ENCODE measurements at regions not wholly inside any gene's neighbourhood (a gene's known extent, or its start where the extent isn't known, plus 50 kb on each side); places are given as distances from the start of the nearest gene placed in this dataset.
"Not testable (repeated sequence)": the region's sequence is repeated elsewhere in the genome, so short reads cannot be mapped to it uniquely, and the experiment has no call there.

- Mint-ChIP-seq H3K4me1 (no peaks in the 10 kb centered on the region), H3K4me3 (no peak overlapping the region), H3K9me3 (peaks cover 0 to 3% (median 2%) of the 10 kb centered on the region in 3 donors), H3K36me3 (no peaks in the 10 kb centered on the region), H3K27me3 (no peaks in the 10 kb centered on the region), H3K27ac (peak overlapping the region in 1 of 3 donors; percentile 35)
Measured at GRCh38 chr14:46487582-46488350, 163.8 kb downstream of the RPL10L start.

GRCh38 chr14:46482200-46482599 lies 169.4 kb downstream of the RPL10L start:
- Mint-ChIP-seq H3K27ac (no peak overlapping the region), H3K36me3 (no peaks in the 10 kb centered on the region), H3K27me3 (no peaks in the 10 kb centered on the region), H3K9me3 (peaks cover 1 to 14% (median 3%) of the 10 kb centered on the region in 3 donors), H3K4me3 (no peak overlapping the region), H3K4me1 (no peaks in the 10 kb centered on the region)

- no peaks in the 10 kb centered on the region for H3K27me3 Mint-ChIP-seq
- H3K4me3 Mint-ChIP-seq: no peak overlapping the region
- H3K36me3 Mint-ChIP-seq: no peaks in the 10 kb centered on the region
- peaks cover 1 to 15% (median 3%) of the 10 kb centered on the region in 3 donors for H3K9me3 Mint-ChIP-seq
- no peaks in the 10 kb centered on the region for H3K4me1 Mint-ChIP-seq
- H3K27ac Mint-ChIP-seq: no peak overlapping the region
Measured at GRCh38 chr14:46480817-46481216, 170.8 kb downstream of the RPL10L start.

- H3K4me1 Mint-ChIP-seq: no peaks in the 10 kb centered on the region
- H3K4me3 Mint-ChIP-seq: no peak overlapping the region
- H3K9me3 Mint-ChIP-seq: peaks cover 0 to 2% (median 0%) of the 10 kb centered on the region in 3 donors
- H3K27me3 Mint-ChIP-seq: no peaks in the 10 kb centered on the region
- no peaks in the 10 kb centered on the region for H3K36me3 Mint-ChIP-seq
- no peak overlapping the region for H3K27ac Mint-ChIP-seq
Measured at GRCh38 chr14:46472261-46472660, 179.3 kb downstream of the RPL10L start.

GRCh38 chr14:46464341-46464740 lies 187.2 kb downstream of the RPL10L start:
- no peaks in the 10 kb centered on the region for H3K4me1 Mint-ChIP-seq
- no peak overlapping the region for H3K27ac Mint-ChIP-seq
- H3K27me3 Mint-ChIP-seq: no peaks in the 10 kb centered on the region
- H3K9me3 Mint-ChIP-seq: peaks cover 3 to 18% (median 6%) of the 10 kb centered on the region in 3 donors
- no peak overlapping the region for H3K4me3 Mint-ChIP-seq
- no peaks in the 10 kb centered on the region for H3K36me3 Mint-ChIP-seq

- Mint-ChIP-seq H3K27ac (no peak overlapping the region), H3K36me3 (no peaks in the 10 kb centered on the region), H3K4me1 (no peaks in the 10 kb centered on the region), H3K4me3 (no peak overlapping the region), H3K9me3 (no peaks in the 10 kb centered on the region), H3K27me3 (no peaks in the 10 kb centered on the region)
Measured at GRCh38 chr14:46451800-46452199, 199.8 kb downstream of the RPL10L start.

GRCh38 chr14:46444666-46445065 lies 206.9 kb downstream of the RPL10L start:
- no peaks in the 10 kb centered on the region for H3K36me3 Mint-ChIP-seq
- peaks cover 11 to 15% (median 13%) of the 10 kb centered on the region in 3 donors for H3K9me3 Mint-ChIP-seq
- H3K27ac Mint-ChIP-seq: no peak overlapping the region
- no peak overlapping the region for H3K4me3 Mint-ChIP-seq
- H3K4me1 Mint-ChIP-seq: no peaks in the 10 kb centered on the region
- H3K27me3 Mint-ChIP-seq: no peaks in the 10 kb centered on the region

GRCh38 chr14:46433381-46433780 lies 218.2 kb downstream of the RPL10L start:
- Mint-ChIP-seq H3K27me3 (no peaks in the 10 kb centered on the region), H3K36me3 (no peaks in the 10 kb centered on the region), H3K4me3 (no peak overlapping the region), H3K9me3 (peaks cover 1 to 4% (median 2%) of the 10 kb centered on the region in 3 donors), H3K27ac (no peak overlapping the region), H3K4me1 (no peaks in the 10 kb centered on the region)

GRCh38 chr14:46432516-46432915 lies 219.1 kb downstream of the RPL10L start:
- Mint-ChIP-seq H3K4me3 (no peak overlapping the region), H3K36me3 (no peaks in the 10 kb centered on the region), H3K9me3 (peaks cover 0 to 4% (median 0%) of the 10 kb centered on the region in 3 donors), H3K4me1 (no peaks in the 10 kb centered on the region), H3K27me3 (no peaks in the 10 kb centered on the region), H3K27ac (no peak overlapping the region)

- no peak overlapping the region for H3K4me3 Mint-ChIP-seq
- no peaks in the 10 kb centered on the region for H3K4me1 Mint-ChIP-seq
- no peak overlapping the region for H3K27ac Mint-ChIP-seq
- peaks cover 8 to 15% (median 11%) of the 10 kb centered on the region in 3 donors for H3K9me3 Mint-ChIP-seq
- H3K27me3 Mint-ChIP-seq: no peaks in the 10 kb centered on the region
- H3K36me3 Mint-ChIP-seq: no peaks in the 10 kb centered on the region
Measured at GRCh38 chr14:46417066-46417465, 234.5 kb downstream of the RPL10L start.

- no peaks in the 10 kb centered on the region for H3K36me3 Mint-ChIP-seq
- H3K9me3 Mint-ChIP-seq: peaks cover 0 to 3% (median 0%) of the 10 kb centered on the region in 3 donors
- H3K27ac Mint-ChIP-seq: no peak overlapping the region
- no peak overlapping the region for H3K4me3 Mint-ChIP-seq
- H3K4me1 Mint-ChIP-seq: no peaks in the 10 kb centered on the region
- no peaks in the 10 kb centered on the region for H3K27me3 Mint-ChIP-seq
Measured at GRCh38 chr14:46404865-46405811, 246.4 kb downstream of the RPL10L start.

- H3K4me3 Mint-ChIP-seq, H3K9me3 Mint-ChIP-seq, H3K36me3 Mint-ChIP-seq, H3K27me3 Mint-ChIP-seq, H3K4me1 Mint-ChIP-seq, H3K27ac Mint-ChIP-seq: not testable (repeated sequence)
Measured at GRCh38 chr14:46402001-46402690, 249.4 kb downstream of the RPL10L start.

GRCh38 chr14:46401066-46401465 lies 250.5 kb downstream of the RPL10L start:
- H3K27me3 Mint-ChIP-seq: no peaks in the 10 kb centered on the region
- H3K9me3 Mint-ChIP-seq: peaks cover 0 to 2% (median 0%) of the 10 kb centered on the region in 3 donors
- H3K4me3 Mint-ChIP-seq: no peak overlapping the region
- no peak overlapping the region for H3K27ac Mint-ChIP-seq
- H3K36me3 Mint-ChIP-seq: no peaks in the 10 kb centered on the region
- H3K4me1 Mint-ChIP-seq: no peaks in the 10 kb centered on the region

- Mint-ChIP-seq H3K36me3 (no peaks in the 10 kb centered on the region), H3K4me3 (no peak overlapping the region), H3K27ac (no peak overlapping the region), H3K27me3 (no peaks in the 10 kb centered on the region), H3K9me3 (no peaks in the 10 kb centered on the region), H3K4me1 (no peaks in the 10 kb centered on the region)
Measured at GRCh38 chr14:46399049-46399448, 252.5 kb downstream of the RPL10L start.

GRCh38 chr14:46384611-46385010 lies 267.0 kb downstream of the RPL10L start:
- no peak overlapping the region for H3K27ac Mint-ChIP-seq
- no peaks in the 10 kb centered on the region for H3K4me1 Mint-ChIP-seq
- no peaks in the 10 kb centered on the region for H3K27me3 Mint-ChIP-seq
- H3K36me3 Mint-ChIP-seq: no peaks in the 10 kb centered on the region
- H3K9me3 Mint-ChIP-seq: peaks cover 4 to 6% (median 6%) of the 10 kb centered on the region in 3 donors
- H3K4me3 Mint-ChIP-seq: no peak overlapping the region

Data from IgD-negative memory B cell (primary cell).